GM23338 (cell line): ENCODE measurements at regions not wholly inside any gene's neighbourhood (a gene's known extent, or its start where the extent isn't known, plus 50 kb on each side); places are given as distances from the start of the nearest gene placed in this dataset.

Source experiments
- ATAC-seq: fragments of 200-7000 bp; cut with Tn5 transposase; 3 replicates; pipeline ENCODE4 v1.9.1; 2020
- DNase-seq: peaks from one replicate; pipeline ENCODE4 v3.0.0-alpha.2; 2015; ENCODE audit warnings: low spot score
- H2AFZ ChIP-seq: fragments of 200-600 bp; sonication (generic); 2 replicates; pipeline ENCODE4 v1.8.0; 2016; ENCODE audit warnings: antibody characterized with exemption, mild to moderate bottlenecking, moderate library complexity
- H3F3A ChIP-seq: fragments of 200-600 bp; sonication (generic); replicated peaks from 2 replicates; pipeline ENCODE4 v1.8.0; 2017; ENCODE audit warnings: antibody characterized with exemption, mixed run types, low read depth
- H3K27ac ChIP-seq: fragments of 200-600 bp; sonication (generic); 2 replicates; pipeline ENCODE4 v1.6.1; 2016; ENCODE audit warnings: low read depth
- H3K27me3 ChIP-seq: fragments of 200-600 bp; sonication (generic); 2 replicates; pipeline ENCODE4 v1.8.0; 2016; ENCODE audit warnings: mild to moderate bottlenecking, mixed run types, moderate library complexity; ENCODE audit not compliant: insufficient read depth
- H3K36me3 ChIP-seq: fragments of 200-600 bp; sonication (generic); 2 replicates; pipeline ENCODE4 v1.8.0; 2016; ENCODE audit warnings: mild to moderate bottlenecking; ENCODE audit not compliant: insufficient read depth
- H3K4me1 ChIP-seq: fragments of 200-600 bp; sonication (generic); 2 replicates; pipeline ENCODE4 v1.8.0; 2016; ENCODE audit warnings: mild to moderate bottlenecking, moderate library complexity; ENCODE audit not compliant: insufficient read depth
- H3K4me2 ChIP-seq: fragments of 200-600 bp; sonication (generic); 2 replicates; pipeline ENCODE4 v1.7.1; 2017; ENCODE audit warnings: mixed run types
- H3K4me3 ChIP-seq: fragments of 200-600 bp; sonication (generic); 2 replicates; pipeline ENCODE4 v1.6.1; 2016; ENCODE audit warnings: mixed run types
- H3K79me2 ChIP-seq: fragments of 200-600 bp; sonication (generic); replicated peaks from 2 replicates; pipeline ENCODE4 v1.8.0; 2017; ENCODE audit warnings: mild to moderate bottlenecking; ENCODE audit not compliant: insufficient read depth
- H3K9me2 ChIP-seq: fragments of 200-600 bp; sonication (generic); 2 replicates; pipeline ENCODE4 v1.8.0; 2017; ENCODE audit not compliant: insufficient read depth
- H4K20me1 ChIP-seq: fragments of 200-600 bp; sonication (generic); replicated peaks from 2 replicates; pipeline ENCODE4 v1.8.0; 2017; ENCODE audit warnings: mild to moderate bottlenecking; ENCODE audit not compliant: insufficient read depth
- H3K27ac Mint-ChIP-seq: 2 replicates; pipeline ENCODE4 v1.8.0; 2020; ENCODE audit warnings: inconsistent platforms, mild to moderate bottlenecking, moderate library complexity, mixed read lengths
- H3K27me3 Mint-ChIP-seq: 3 replicates; pipeline ENCODE4 v1.8.0; 2022; ENCODE audit warnings: low read depth, mild to moderate bottlenecking, moderate library complexity, mixed read lengths, inconsistent platforms; ENCODE audit not compliant: insufficient read depth, poor library complexity
- H3K36me3 Mint-ChIP-seq: 3 replicates; pipeline ENCODE4 v1.8.0; 2021; ENCODE audit warnings: low read depth, mild to moderate bottlenecking, inconsistent platforms, moderate library complexity, mixed read lengths
- H3K4me1 Mint-ChIP-seq: 3 replicates; pipeline ENCODE4 v1.8.0; 2020; ENCODE audit warnings: mild to moderate bottlenecking, inconsistent platforms, mixed read lengths
- H3K4me3 Mint-ChIP-seq: 3 replicates; pipeline ENCODE4 v1.8.0; 2021; ENCODE audit warnings: moderate library complexity, mild to moderate bottlenecking, inconsistent platforms, mixed read lengths
- H3K9me3 Mint-ChIP-seq: 3 replicates; pipeline ENCODE4 v1.8.0; 2020; ENCODE audit warnings: moderate library complexity, mild to moderate bottlenecking, inconsistent platforms, mixed read lengths
- CTCF ChIP-seq, 2 experiments: fragments of 200-600 bp in 1 of 2; sonication (generic) in 1 of 2; conservative IDR thresholded peaks; 2 replicates each; pipeline versions ENCODE4 v1.5.1 to v1.6.1; 2016 to 2017; ENCODE audit warnings: antibody characterized with exemption in 2 of 2, low read depth in 2 of 2, mild to moderate bottlenecking in 2 of 2, moderate library complexity in 1 of 2
- EZH2 ChIP-seq: fragments of 200-600 bp; sonication (generic); IDR thresholded peaks from one replicate; pipeline ENCODE4 v1.8.0; 2017; ENCODE audit warnings: antibody characterized with exemption, mild to moderate bottlenecking, low read depth; ENCODE audit not compliant: unreplicated experiment
- EZH2phosphoT487 ChIP-seq: fragments of 200-600 bp; sonication (generic); IDR thresholded peaks from one replicate; pipeline ENCODE4 v1.8.1; 2018; ENCODE audit warnings: antibody characterized with exemption; ENCODE audit not compliant: unreplicated experiment
- JUNB ChIP-seq: IDR thresholded peaks from one replicate; pipeline ENCODE4 v1.6.1; 2016; ENCODE audit warnings: antibody characterized with exemption; ENCODE audit not compliant: unreplicated experiment
- NANOG ChIP-seq: IDR thresholded peaks from 2 replicates; pipeline ENCODE4 v1.6.1; 2016; ENCODE audit warnings: antibody characterized with exemption, borderline replicate concordance
- POLR2AphosphoS5 ChIP-seq: IDR thresholded peaks from 2 replicates; pipeline ENCODE4 v1.6.1; 2016; ENCODE audit warnings: antibody characterized with exemption, low read depth
- ZNF114 ChIP-seq: fragments of 250-450 bp; sonication (Bioruptor Pico); IDR thresholded peaks from 2 replicates; pipeline ENCODE4 v1.5.0; 2020; ENCODE audit warnings: mild to moderate bottlenecking, moderate library complexity
- ZNF331 ChIP-seq: fragments of 250-450 bp; sonication (Bioruptor Pico); IDR thresholded peaks from 2 replicates; pipeline ENCODE4 v1.5.0; 2020; ENCODE audit warnings: low read depth, mild to moderate bottlenecking, moderate library complexity
- TF ChIP-seq, protein P1 (sequence below): fragments of 250-450 bp; sonication (Bioruptor Pico); IDR thresholded peaks from 2 replicates; pipeline ENCODE4 v1.5.0; 2020; ENCODE audit warnings: mild to moderate bottlenecking, moderate library complexity

DNA sequence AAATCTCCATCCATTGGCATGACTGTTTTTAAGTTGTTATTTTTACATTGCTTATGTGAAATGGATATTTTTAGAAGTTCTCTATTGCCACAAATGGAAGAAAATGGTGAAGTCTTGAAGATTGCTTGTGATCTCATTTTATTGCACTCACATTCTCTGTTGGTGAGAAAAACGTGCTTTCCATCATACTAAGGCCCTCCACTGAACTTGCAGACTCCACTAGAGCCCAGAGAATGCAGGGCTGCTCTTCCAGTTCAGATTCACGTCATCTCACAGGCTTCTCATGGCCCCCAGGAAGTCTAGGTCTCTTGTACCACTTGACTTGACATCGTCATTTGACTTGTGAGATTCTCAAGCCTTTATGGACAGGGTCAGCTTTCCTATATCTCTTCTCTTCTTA, 254.8 kb upstream of the COPS8 start (continued):
- TF ChIP-seq, protein P1, sequence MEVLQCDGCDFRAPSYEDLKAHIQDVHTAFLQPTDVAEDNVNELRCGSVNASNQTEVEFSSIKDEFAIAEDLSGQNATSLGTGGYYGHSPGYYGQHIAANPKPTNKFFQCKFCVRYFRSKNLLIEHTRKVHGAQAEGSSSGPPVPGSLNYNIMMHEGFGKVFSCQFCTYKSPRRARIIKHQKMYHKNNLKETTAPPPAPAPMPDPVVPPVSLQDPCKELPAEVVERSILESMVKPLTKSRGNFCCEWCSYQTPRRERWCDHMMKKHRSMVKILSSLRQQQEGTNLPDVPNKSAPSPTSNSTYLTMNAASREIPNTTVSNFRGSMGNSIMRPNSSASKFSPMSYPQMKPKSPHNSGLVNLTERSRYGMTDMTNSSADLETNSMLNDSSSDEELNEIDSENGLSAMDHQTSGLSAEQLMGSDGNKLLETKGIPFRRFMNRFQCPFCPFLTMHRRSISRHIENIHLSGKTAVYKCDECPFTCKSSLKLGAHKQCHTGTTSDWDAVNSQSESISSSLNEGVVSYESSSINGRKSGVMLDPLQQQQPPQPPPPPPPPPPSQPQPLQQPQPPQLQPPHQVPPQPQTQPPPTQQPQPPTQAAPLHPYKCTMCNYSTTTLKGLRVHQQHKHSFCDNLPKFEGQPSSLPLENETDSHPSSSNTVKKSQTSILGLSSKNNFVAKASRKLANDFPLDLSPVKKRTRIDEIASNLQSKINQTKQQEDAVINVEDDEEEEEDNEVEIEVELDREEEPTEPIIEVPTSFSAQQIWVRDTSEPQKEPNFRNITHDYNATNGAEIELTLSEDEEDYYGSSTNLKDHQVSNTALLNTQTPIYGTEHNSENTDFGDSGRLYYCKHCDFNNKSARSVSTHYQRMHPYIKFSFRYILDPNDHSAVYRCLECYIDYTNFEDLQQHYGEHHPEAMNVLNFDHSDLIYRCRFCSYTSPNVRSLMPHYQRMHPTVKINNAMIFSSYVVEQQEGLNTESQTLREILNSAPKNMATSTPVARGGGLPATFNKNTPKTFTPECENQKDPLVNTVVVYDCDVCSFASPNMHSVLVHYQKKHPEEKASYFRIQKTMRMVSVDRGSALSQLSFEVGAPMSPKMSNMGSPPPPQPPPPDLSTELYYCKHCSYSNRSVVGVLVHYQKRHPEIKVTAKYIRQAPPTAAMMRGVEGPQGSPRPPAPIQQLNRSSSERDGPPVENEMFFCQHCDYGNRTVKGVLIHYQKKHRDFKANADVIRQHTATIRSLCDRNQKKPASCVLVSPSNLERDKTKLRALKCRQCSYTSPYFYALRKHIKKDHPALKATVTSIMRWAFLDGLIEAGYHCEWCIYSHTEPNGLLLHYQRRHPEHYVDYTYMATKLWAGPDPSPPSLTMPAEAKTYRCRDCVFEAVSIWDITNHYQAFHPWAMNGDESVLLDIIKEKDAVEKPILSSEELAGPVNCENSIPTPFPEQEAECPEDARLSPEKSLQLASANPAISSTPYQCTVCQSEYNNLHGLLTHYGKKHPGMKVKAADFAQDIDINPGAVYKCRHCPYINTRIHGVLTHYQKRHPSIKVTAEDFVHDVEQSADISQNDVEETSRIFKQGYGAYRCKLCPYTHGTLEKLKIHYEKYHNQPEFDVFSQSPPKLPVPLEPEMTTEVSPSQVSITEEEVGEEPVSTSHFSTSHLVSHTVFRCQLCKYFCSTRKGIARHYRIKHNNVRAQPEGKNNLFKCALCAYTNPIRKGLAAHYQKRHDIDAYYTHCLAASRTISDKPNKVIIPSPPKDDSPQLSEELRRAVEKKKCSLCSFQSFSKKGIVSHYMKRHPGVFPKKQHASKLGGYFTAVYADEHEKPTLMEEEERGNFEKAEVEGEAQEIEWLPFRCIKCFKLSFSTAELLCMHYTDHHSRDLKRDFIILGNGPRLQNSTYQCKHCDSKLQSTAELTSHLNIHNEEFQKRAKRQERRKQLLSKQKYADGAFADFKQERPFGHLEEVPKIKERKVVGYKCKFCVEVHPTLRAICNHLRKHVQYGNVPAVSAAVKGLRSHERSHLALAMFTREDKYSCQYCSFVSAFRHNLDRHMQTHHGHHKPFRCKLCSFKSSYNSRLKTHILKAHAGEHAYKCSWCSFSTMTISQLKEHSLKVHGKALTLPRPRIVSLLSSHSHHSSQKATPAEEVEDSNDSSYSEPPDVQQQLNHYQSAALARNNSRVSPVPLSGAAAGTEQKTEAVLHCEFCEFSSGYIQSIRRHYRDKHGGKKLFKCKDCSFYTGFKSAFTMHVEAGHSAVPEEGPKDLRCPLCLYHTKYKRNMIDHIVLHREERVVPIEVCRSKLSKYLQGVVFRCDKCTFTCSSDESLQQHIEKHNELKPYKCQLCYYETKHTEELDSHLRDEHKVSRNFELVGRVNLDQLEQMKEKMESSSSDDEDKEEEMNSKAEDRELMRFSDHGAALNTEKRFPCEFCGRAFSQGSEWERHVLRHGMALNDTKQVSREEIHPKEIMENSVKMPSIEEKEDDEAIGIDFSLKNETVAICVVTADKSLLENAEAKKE (CRISPR knock-in tag) = no peak
- no peak for TF ChIP-seq JUNB
- TF ChIP-seq POLR2AphosphoS5 = no peak
- TF ChIP-seq CTCF (conservative IDR thresholded peaks at IDR 0.05; ENCODE audit: low read depth in 2 of 2) = no peak
- no peak for TF ChIP-seq ZNF331 (CRISPR knock-in tag)
- TF ChIP-seq EZH2phosphoT487 = no peak
- no peak for TF ChIP-seq EZH2
- no peak for TF ChIP-seq ZNF114 (CRISPR knock-in tag)
- no peak for TF ChIP-seq NANOG

DNA sequence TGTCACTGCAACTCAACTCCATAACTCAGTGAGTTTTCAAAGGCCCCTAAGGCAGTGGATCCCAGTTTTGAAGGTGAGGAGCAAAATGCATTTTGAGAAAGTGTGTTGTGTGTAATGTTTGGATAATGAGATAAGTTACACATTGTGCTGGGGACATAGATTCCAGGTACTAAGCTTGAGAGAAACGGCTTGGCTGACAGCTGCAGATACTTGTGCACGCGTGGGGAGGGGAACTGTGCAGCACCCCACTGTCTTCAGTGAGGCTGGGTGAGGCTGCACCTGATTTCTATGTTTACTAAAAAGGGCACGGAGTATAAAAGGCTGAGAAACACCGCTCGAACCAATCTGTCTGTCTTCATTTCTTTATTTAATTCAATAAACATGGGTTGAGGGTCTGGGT, 254.0 kb upstream of the COPS8 start:
- H3K36me3 ChIP-seq = peaks cover 2% of the 10 kb centered on the region; the same call in 1 of the 2 replicates
- H3K27ac ChIP-seq = no peak overlapping the region
- no peaks in the 10 kb centered on the region for H3F3A ChIP-seq
- peaks cover 19% of the 10 kb centered on the region for H3K4me1 Mint-ChIP-seq
- DNase-seq = no peak
- peaks cover 19% of the 10 kb centered on the region for H3K4me1 ChIP-seq
- H3K4me3 Mint-ChIP-seq = no peak overlapping the region
- H3K27me3 Mint-ChIP-seq = peaks cover 4% of the 10 kb centered on the region
- H3K79me2 ChIP-seq = no peaks in the 10 kb centered on the region
- ATAC-seq = no peak
- no peak overlapping the region for H3K4me3 ChIP-seq
- no peaks in the 10 kb centered on the region for H4K20me1 ChIP-seq
- H3K9me2 ChIP-seq = peaks cover 9% of the 10 kb centered on the region
- no peak overlapping the region for H2AFZ ChIP-seq
- H3K27me3 ChIP-seq = no peaks in the 10 kb centered on the region
- H3K27ac Mint-ChIP-seq = no peak overlapping the region
- H3K36me3 Mint-ChIP-seq = peaks cover 22% of the 10 kb centered on the region
- peaks cover 24% of the 10 kb centered on the region for H3K9me3 Mint-ChIP-seq
- H3K4me2 ChIP-seq = no peak overlapping the region
- TF ChIP-seq EZH2phosphoT487 (no peak), NANOG (no peak), EZH2 (no peak), ZNF114 (CRISPR knock-in tag) (no peak), ZNF331 (CRISPR knock-in tag) (no peak), CTCF (conservative IDR thresholded peaks at IDR 0.05; ENCODE audit: low read depth in 2 of 2) (no peak), JUNB (no peak)
